HAP-1 (cell line): ENCODE measurements at regions not wholly inside any gene's neighbourhood (a gene's known extent, or its start where the extent isn't known, plus 50 kb on each side); places are given as distances from the start of the nearest gene placed in this dataset.
"Not testable (repeated sequence)": the region's sequence is repeated elsewhere in the genome, so short reads cannot be mapped to it uniquely, and the experiment has no call there.

ENCODE experiments used
- DNase-seq, 2 experiments: peaks; one replicate each; pipeline ENCODE4 v3.0.0-alpha.2; 2016 to 2020; ENCODE audit warnings: low spot score in 2 of 2
- H3K27me3 ChIP-seq: fragments of 250-450 bp; sonication (Bioruptor Pico); 2 replicates; pipeline ENCODE4 v1.5.1; 2020; ENCODE audit warnings: low read depth, mild to moderate bottlenecking, moderate library complexity
- H3K36me3 ChIP-seq: fragments of 250-450 bp; sonication (Bioruptor Pico); replicated peaks from 2 replicates; pipeline ENCODE4 v1.5.1; 2020; ENCODE audit warnings: mild to moderate bottlenecking
- H3K4me1 ChIP-seq: fragments of 250-450 bp; sonication (Bioruptor Pico); 2 replicates; pipeline ENCODE4 v1.5.1; 2020; ENCODE audit warnings: mild to moderate bottlenecking
- H3K4me3 ChIP-seq: fragments of 250-450 bp; sonication (Bioruptor Pico); 2 replicates; pipeline ENCODE4 v1.5.1; 2020; ENCODE audit warnings: mild to moderate bottlenecking, moderate library complexity
- H3K9me3 ChIP-seq: fragments of 250-450 bp; sonication (Bioruptor Pico); 2 replicates; pipeline ENCODE4 v1.5.1; 2020; ENCODE audit warnings: mild to moderate bottlenecking, moderate library complexity
- in situ Hi-C: fragments of 300-500 bp; cut with MboI; formaldehyde crosslinking; loops from 3 replicates; pipeline ENCODE4 v1.14.3; 2020; ENCODE audit warnings: low sequenced_read_pairs, inconsistent platforms, mixed read lengths

- Histone ChIP-seq H3K27me3 (no peaks in the 10 kb centered on the region), H3K36me3 (no peaks in the 10 kb centered on the region), H3K9me3 (no peaks in the 10 kb centered on the region), H3K4me3 (no peak overlapping the region), H3K4me1 (no peaks in the 10 kb centered on the region)
- in situ Hi-C loops = no loop called here
- no peak for DNase-seq
These were observed 51.3 kb upstream of the LARGE1 start for GRCh38 chr22:33971561-33971961.

GRCh38 chr22:33975841-33976240, 55.6 kb upstream of the LARGE1 start:
- no peaks in the 10 kb centered on the region for H3K36me3 ChIP-seq
- no peaks in the 10 kb centered on the region for H3K4me1 ChIP-seq
- no peaks in the 10 kb centered on the region for H3K9me3 ChIP-seq
- no peak for DNase-seq
- no peaks in the 10 kb centered on the region for H3K27me3 ChIP-seq
- no peak overlapping the region for H3K4me3 ChIP-seq
- in situ Hi-C loops = no loop called here

GRCh38 chr22:33983558-33983957, 63.3 kb upstream of the LARGE1 start:
- Histone ChIP-seq H3K4me3 (no peak overlapping the region), H3K36me3 (no peaks in the 10 kb centered on the region), H3K27me3 (no peaks in the 10 kb centered on the region), H3K4me1 (no peaks in the 10 kb centered on the region), H3K9me3 (no peaks in the 10 kb centered on the region)
- no peak for DNase-seq
- in situ Hi-C loops = no loop called here

- in situ Hi-C loops = no loop called here
- DNase-seq = no peak
- H3K4me3 ChIP-seq = no peak overlapping the region
- H3K9me3 ChIP-seq = no peaks in the 10 kb centered on the region
- no peaks in the 10 kb centered on the region for H3K36me3 ChIP-seq
- H3K27me3 ChIP-seq = no peaks in the 10 kb centered on the region
- H3K4me1 ChIP-seq = no peaks in the 10 kb centered on the region
These were observed 63.9 kb upstream of the LARGE1 start for GRCh38 chr22:33984211-33984610.

- Histone ChIP-seq H3K27me3 (no peaks in the 10 kb centered on the region), H3K4me3 (no peak overlapping the region), H3K9me3 (no peaks in the 10 kb centered on the region), H3K36me3 (no peaks in the 10 kb centered on the region), H3K4me1 (no peaks in the 10 kb centered on the region)
- in situ Hi-C loops = no loop called here
- DNase-seq = no peak
These were observed 64.5 kb upstream of the LARGE1 start for GRCh38 chr22:33984656-33985285.

- in situ Hi-C loops = no loop called here
- Histone ChIP-seq H3K9me3 (no peaks in the 10 kb centered on the region), H3K4me1 (no peaks in the 10 kb centered on the region), H3K36me3 (no peaks in the 10 kb centered on the region), H3K4me3 (no peak overlapping the region), H3K27me3 (no peaks in the 10 kb centered on the region)
- DNase-seq = no peak
These were observed 65.2 kb upstream of the LARGE1 start for GRCh38 chr22:33985506-33985905.

GRCh38 chr22:33986167-33986771, 66.0 kb upstream of the LARGE1 start:
- Histone ChIP-seq H3K9me3 (no peaks in the 10 kb centered on the region), H3K36me3 (no peaks in the 10 kb centered on the region), H3K4me3 (no peak overlapping the region), H3K4me1 (no peaks in the 10 kb centered on the region), H3K27me3 (no peaks in the 10 kb centered on the region)
- in situ Hi-C loops = no loop called here
- DNase-seq = no peak

GRCh38 chr22:33986954-33987353, 66.7 kb upstream of the LARGE1 start:
- H3K4me1 ChIP-seq = no peaks in the 10 kb centered on the region
- H3K4me3 ChIP-seq = no peak overlapping the region
- no peaks in the 10 kb centered on the region for H3K36me3 ChIP-seq
- no peaks in the 10 kb centered on the region for H3K27me3 ChIP-seq
- in situ Hi-C loops = no loop called here
- H3K9me3 ChIP-seq = no peaks in the 10 kb centered on the region
- DNase-seq = no peak

GRCh38 chr22:33989263-33989662, 69.0 kb upstream of the LARGE1 start:
- H3K9me3 ChIP-seq, H3K36me3 ChIP-seq, DNase-seq, H3K4me3 ChIP-seq, H3K27me3 ChIP-seq, in situ Hi-C loops, H3K4me1 ChIP-seq: not testable (repeated sequence)

GRCh38 chr22:33991620-33992019, 71.3 kb upstream of the LARGE1 start:
- Histone ChIP-seq H3K27me3 (no peaks in the 10 kb centered on the region), H3K4me1 (no peaks in the 10 kb centered on the region)
- in situ Hi-C loops = no loop called here

GRCh38 chr22:33996824-33997223, 76.5 kb upstream of the LARGE1 start:
- in situ Hi-C loops = no loop called here
- Histone ChIP-seq H3K4me1 (no peaks in the 10 kb centered on the region), H3K27me3 (no peaks in the 10 kb centered on the region), H3K4me3 (no peak overlapping the region), H3K9me3 (no peaks in the 10 kb centered on the region), H3K36me3 (no peaks in the 10 kb centered on the region)
- no peak for DNase-seq

More at GRCh38 chr22:33991620-33992019, 71.3 kb upstream of the LARGE1 start:
- no peak overlapping the region for H3K4me3 ChIP-seq
- DNase-seq = no peak
- H3K36me3 ChIP-seq = no peaks in the 10 kb centered on the region
- no peaks in the 10 kb centered on the region for H3K9me3 ChIP-seq

- no peak for DNase-seq
- Histone ChIP-seq H3K27me3 (no peaks in the 10 kb centered on the region), H3K4me3 (no peak overlapping the region), H3K36me3 (no peaks in the 10 kb centered on the region), H3K4me1 (no peaks in the 10 kb centered on the region), H3K9me3 (no peaks in the 10 kb centered on the region)
- in situ Hi-C loops = no loop called here
These were observed 80.7 kb upstream of the LARGE1 start for GRCh38 chr22:34000879-34001526.

GRCh38 chr22:34001701-34002466, 81.6 kb upstream of the LARGE1 start:
- no peak for DNase-seq
- in situ Hi-C loops = no loop called here
- Histone ChIP-seq H3K27me3 (no peaks in the 10 kb centered on the region), H3K9me3 (no peaks in the 10 kb centered on the region), H3K4me1 (no peaks in the 10 kb centered on the region), H3K36me3 (no peaks in the 10 kb centered on the region), H3K4me3 (no peak overlapping the region)

- Histone ChIP-seq H3K36me3 (no peaks in the 10 kb centered on the region), H3K9me3 (no peaks in the 10 kb centered on the region), H3K27me3 (no peaks in the 10 kb centered on the region), H3K4me1 (no peaks in the 10 kb centered on the region), H3K4me3 (no peak overlapping the region)
- in situ Hi-C loops = no loop called here
- no peak for DNase-seq
These were observed 83.8 kb upstream of the LARGE1 start for GRCh38 chr22:34004058-34004457.
